Prostate gland (tissue), 2 donors: ENCODE measurements at regions not wholly inside any gene's neighbourhood (a gene's known extent, or its start where the extent isn't known, plus 50 kb on each side); places are given as distances from the start of the nearest gene placed in this dataset.

Source experiments
- CTCF ChIP-seq, 4 experiments: fragments of 200-600 bp in 2 of 4; fragments of 450-650 bp in 2 of 4; sonication (generic) in 2 of 4; IDR thresholded peaks; 1 replicate in 3 of 4; 2 replicates in 1 of 4; pipeline ENCODE4 v1.5.1; 2016 to 2019; ENCODE audit warnings: antibody characterized with exemption in 4 of 4, mild to moderate bottlenecking in 2 of 4, moderate library complexity in 2 of 4
- POLR2A ChIP-seq: fragments of 450-650 bp; IDR thresholded peaks from one replicate; pipeline ENCODE4 v1.6.1; 2016; ENCODE audit warnings: antibody characterized with exemption, mild to moderate bottlenecking

- TF ChIP-seq CTCF (IDR thresholded peaks at IDR 0.05) (no peak), POLR2A (no peak)
Observed at GRCh38 chr1:198850196-198850595, 211.4 kb downstream of the PTPRC start.
